ENCODE measurements at regions not wholly inside any gene's neighbourhood (a gene's known extent, or its start where the extent isn't known, plus 50 kb on each side); places are given as distances from the start of the nearest gene placed in this dataset.
A peak's percentile ranks its signal among the peaks of the same experiment; 100 is the strongest.
"Not testable (repeated sequence)": the region's sequence is repeated elsewhere in the genome, so short reads cannot be mapped to it uniquely, and the experiment has no call there.

GRCh38 chr6:21731411-21732031, 138.0 kb downstream of the SOX4 start:
- no peak overlapping the region for H3K4me3 Mint-ChIP-seq
- no peaks in the 10 kb centered on the region for H3K4me1 Mint-ChIP-seq
- ATAC-seq (no peak), DNase-seq (no peak)
- no peak overlapping the region for H3K27ac Mint-ChIP-seq
- no peaks in the 10 kb centered on the region for H3K9me3 Mint-ChIP-seq
- peaks cover 11% of the 10 kb centered on the region for H3K27me3 Mint-ChIP-seq

DNA sequence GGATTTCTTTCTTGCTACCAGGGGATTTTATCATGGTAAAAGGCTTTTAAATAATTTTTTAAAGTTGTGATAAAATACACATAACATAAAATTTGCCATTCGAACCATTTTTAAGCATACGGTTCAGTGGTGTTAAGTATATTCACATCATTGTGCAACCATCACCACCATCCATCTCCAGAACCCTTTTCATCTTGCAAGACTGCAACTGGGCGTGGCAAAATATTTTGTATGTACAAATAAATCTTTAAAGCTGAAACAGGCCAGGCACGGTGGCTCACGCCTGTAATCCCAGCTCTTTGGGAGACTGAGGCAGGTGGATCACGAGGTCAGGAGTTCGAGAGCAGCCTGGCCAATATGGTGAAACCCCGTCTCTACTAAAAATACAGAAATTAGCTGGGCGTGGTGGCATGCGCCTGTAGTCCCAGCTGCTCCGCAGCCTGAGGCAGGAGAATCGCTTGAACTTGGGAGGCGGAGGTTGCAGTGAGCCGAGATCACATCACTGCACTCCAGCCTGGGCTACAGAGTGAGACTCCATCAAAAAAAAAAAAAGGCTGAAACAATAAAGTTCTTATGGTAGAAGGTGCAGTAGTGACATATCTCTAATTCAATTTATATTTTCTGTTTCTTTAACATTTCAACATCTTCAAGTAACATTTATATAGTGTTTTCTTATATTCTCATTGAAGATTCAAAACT, 138.6 kb downstream of the SOX4 start:
- H3K27ac Mint-ChIP-seq: peak overlapping the region in 1 of 2 donors; percentile 80
- not testable (repeated sequence) for H3K4me1 Mint-ChIP-seq, ATAC-seq, DNase-seq, H3K4me3 Mint-ChIP-seq, H3K9me3 Mint-ChIP-seq
- peaks cover 12% of the 10 kb centered on the region for H3K27me3 Mint-ChIP-seq

DNA sequence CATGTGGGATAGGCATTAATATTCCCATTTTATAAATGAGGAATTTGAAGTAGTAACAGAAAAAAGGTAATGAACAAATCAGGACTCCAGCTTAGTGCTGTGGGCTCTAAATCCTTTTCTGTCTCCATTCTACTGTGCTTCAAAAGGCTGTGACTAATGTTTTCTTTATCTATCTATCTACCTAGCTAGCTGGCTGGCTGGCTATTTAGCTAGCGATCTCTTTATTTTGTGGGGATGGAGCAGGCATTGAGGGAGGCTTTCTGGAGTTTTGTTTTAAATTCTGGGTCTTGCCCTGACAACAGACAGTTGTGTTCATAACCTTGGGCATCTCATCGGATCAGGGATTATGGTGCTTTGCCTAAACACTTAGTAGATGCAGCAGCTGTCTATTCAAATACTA, 139.2 kb downstream of the SOX4 start:
- ATAC-seq (no peak), DNase-seq (no peak)
- Mint-ChIP-seq H3K9me3 (no peaks in the 10 kb centered on the region), H3K27me3 (peaks cover 18% of the 10 kb centered on the region), H3K4me3 (no peak overlapping the region), H3K27ac (no peak overlapping the region), H3K4me1 (no peaks in the 10 kb centered on the region)

DNA sequence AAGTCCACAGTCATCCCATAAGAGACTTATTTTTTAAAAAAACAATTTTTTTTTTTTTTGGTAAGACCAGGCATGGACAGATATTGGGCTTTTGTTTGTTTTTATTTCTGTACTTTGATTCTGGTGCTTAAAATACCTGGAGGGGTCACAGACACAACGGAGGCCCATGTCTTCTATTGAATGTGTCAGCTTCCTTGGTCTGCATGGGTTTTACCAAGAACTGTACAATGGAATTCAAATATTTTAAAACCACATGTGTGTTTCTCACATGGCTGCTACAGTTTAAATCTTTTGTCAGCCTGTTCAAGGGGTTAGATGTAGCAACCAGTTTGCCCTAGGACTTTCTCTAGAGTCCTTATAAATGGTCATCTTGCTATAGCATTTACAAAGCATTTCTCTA, 139.8 kb downstream of the SOX4 start:
- peaks cover 24% of the 10 kb centered on the region for H3K27me3 Mint-ChIP-seq
- H3K9me3 Mint-ChIP-seq: no peaks in the 10 kb centered on the region
- H3K4me3 Mint-ChIP-seq: no peak overlapping the region
- DNase-seq: no peak
- H3K27ac Mint-ChIP-seq: no peak overlapping the region
- ATAC-seq: no peak
- no peaks in the 10 kb centered on the region for H3K4me1 Mint-ChIP-seq

DNA sequence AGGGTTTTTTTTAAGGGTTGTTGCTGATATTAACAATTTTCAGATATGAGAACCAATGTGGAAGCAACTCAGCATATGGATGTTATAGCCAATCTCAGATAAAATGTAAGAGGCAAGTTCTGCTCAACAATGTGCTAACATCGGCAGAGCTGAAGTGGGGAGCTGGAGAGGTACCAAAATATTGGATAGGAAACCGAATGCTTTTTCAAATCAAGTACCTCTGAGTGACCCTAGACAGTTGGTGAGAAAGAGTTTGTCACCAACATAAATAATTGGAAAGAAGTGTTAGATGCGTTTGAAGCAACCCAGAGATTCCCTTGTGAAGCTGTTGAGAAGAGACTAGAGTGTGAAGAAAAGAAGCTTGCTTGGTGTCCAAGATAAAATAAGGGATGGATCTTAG, 140.7 kb downstream of the SOX4 start:
- H3K9me3 Mint-ChIP-seq: no peaks in the 10 kb centered on the region
- no peak for DNase-seq
- peaks cover 26% of the 10 kb centered on the region for H3K27me3 Mint-ChIP-seq
- H3K4me1 Mint-ChIP-seq: no peaks in the 10 kb centered on the region
- ATAC-seq: no peak
- no peak overlapping the region for H3K27ac Mint-ChIP-seq
- no peak overlapping the region for H3K4me3 Mint-ChIP-seq

- Mint-ChIP-seq H3K27me3 (peaks cover 35% of the 10 kb centered on the region), H3K4me3 (no peak overlapping the region), H3K4me1 (no peaks in the 10 kb centered on the region), H3K9me3 (no peaks in the 10 kb centered on the region), H3K27ac (peak overlapping the region in 1 of 2 donors; percentile 57)
- DNase-seq (no peak), ATAC-seq (no peak)
Measured at GRCh38 chr6:21738180-21739094, 144.9 kb downstream of the SOX4 start.

DNA sequence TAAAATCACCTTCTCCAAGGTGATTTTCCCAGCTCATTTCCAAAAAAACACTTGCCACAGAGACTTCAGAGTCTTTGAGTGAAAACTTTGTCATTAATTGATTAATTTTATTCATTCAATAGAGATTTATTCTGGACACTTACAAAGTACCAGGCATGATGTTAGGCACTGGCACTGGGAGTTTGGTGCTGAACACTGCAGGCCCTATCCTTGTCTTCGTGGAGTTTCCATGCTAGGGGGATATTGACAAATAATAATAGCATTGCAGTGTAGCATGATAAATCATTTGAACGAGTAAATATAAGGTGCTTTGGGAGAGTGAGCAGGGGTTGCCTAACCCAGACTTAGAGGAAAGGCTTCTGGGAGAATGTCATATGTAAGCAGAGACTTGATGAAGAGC, 145.7 kb downstream of the SOX4 start:
- DNase-seq (no peak), ATAC-seq (no peak)

GRCh38 chr6:21739838-21740237, 146.3 kb downstream of the SOX4 start:
- Mint-ChIP-seq H3K27me3 (peaks cover 35% of the 10 kb centered on the region), H3K9me3 (no peaks in the 10 kb centered on the region), H3K4me1 (no peaks in the 10 kb centered on the region), H3K4me3 (no peak overlapping the region), H3K27ac (no peak overlapping the region)
- DNase-seq (no peak), ATAC-seq (no peak)

More for the DNA sequence above, 145.7 kb downstream of the SOX4 start:
- Mint-ChIP-seq H3K9me3 (no peaks in the 10 kb centered on the region), H3K4me1 (no peaks in the 10 kb centered on the region), H3K27me3 (peaks cover 35% of the 10 kb centered on the region), H3K4me3 (no peak overlapping the region), H3K27ac (no peak overlapping the region)

DNA sequence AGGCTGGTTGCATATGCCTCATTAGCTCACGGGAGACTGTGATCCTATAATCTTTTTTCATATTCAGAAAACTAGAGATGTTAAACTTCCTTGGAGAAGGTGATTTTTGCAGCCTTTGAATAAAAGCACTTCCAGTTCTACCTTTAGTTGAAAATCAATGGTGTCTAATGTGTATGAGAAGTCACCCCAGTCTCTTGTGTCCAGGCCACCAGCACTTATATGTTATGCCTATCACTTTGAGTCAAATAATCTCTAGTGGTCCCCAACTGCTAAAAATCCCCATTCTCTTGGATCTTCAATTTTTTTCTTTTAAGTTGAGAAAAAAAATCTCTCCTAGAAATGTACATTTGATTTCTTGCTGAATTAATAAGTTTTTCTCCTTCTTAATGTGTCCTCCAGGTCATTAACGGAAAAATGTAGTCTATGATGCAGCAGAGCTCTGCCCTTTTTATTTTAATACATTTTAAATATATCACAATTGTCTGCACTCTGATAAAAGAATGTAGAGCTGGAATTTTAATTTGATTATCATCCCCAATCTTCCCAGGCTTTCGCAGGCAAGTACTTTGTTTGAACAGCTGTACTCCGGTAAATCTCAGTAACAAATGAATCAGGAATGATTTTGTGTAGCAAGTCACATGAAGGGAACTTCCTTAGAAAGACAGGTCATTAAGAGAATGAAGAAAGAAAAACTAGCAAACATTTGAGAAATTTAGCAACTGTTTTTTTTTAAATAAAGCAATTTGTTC, 147.0 kb downstream of the SOX4 start:
- no peaks in the 10 kb centered on the region for H3K4me1 Mint-ChIP-seq
- DNase-seq (no peak), ATAC-seq (no peak)
- H3K27ac Mint-ChIP-seq: no peak overlapping the region
- no peak overlapping the region for H3K4me3 Mint-ChIP-seq
- H3K27me3 Mint-ChIP-seq: peaks cover 34% of the 10 kb centered on the region
- no peaks in the 10 kb centered on the region for H3K9me3 Mint-ChIP-seq

GRCh38 chr6:21741221-21742109, 147.9 kb downstream of the SOX4 start:
- Mint-ChIP-seq H3K4me1 (no peaks in the 10 kb centered on the region), H3K27me3 (peaks cover 25% of the 10 kb centered on the region), H3K9me3 (no peaks in the 10 kb centered on the region), H3K27ac (no peak overlapping the region), H3K4me3 (no peak overlapping the region)
- ATAC-seq (no peak), DNase-seq (no peak)

- Mint-ChIP-seq H3K27ac (no peak overlapping the region), H3K4me1 (no peaks in the 10 kb centered on the region), H3K4me3 (no peak overlapping the region), H3K9me3 (no peaks in the 10 kb centered on the region), H3K27me3 (peaks cover 22% of the 10 kb centered on the region)
- DNase-seq (no peak), ATAC-seq (no peak)
Measured at GRCh38 chr6:21742238-21742660, 148.7 kb downstream of the SOX4 start.

DNA sequence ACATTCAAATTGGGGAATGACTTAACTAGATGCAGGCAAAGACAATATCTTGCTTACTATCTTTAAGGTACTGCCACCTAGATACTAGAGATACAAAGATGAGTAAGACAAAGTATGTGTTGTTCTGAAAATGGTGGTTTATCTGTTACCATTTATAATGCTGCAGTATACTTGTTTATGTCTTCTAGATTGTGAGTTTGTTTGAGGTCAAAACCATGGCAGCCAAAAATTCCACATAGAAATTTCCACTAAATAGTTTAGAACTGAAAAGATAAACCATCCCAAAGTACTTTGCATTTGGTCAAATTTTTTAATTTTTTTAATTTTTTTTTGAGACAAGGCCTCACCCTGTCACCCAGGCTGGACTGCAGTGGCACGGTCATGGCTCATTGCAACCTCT, 150.8 kb downstream of the SOX4 start:
- DNase-seq (no peak), ATAC-seq (no peak)
- H3K27me3 Mint-ChIP-seq: peaks cover 9% of the 10 kb centered on the region
- H3K4me1 Mint-ChIP-seq: no peaks in the 10 kb centered on the region
- H3K4me3 Mint-ChIP-seq: no peak overlapping the region
- H3K9me3 Mint-ChIP-seq: no peaks in the 10 kb centered on the region
- H3K27ac Mint-ChIP-seq: no peak overlapping the region

DNA sequence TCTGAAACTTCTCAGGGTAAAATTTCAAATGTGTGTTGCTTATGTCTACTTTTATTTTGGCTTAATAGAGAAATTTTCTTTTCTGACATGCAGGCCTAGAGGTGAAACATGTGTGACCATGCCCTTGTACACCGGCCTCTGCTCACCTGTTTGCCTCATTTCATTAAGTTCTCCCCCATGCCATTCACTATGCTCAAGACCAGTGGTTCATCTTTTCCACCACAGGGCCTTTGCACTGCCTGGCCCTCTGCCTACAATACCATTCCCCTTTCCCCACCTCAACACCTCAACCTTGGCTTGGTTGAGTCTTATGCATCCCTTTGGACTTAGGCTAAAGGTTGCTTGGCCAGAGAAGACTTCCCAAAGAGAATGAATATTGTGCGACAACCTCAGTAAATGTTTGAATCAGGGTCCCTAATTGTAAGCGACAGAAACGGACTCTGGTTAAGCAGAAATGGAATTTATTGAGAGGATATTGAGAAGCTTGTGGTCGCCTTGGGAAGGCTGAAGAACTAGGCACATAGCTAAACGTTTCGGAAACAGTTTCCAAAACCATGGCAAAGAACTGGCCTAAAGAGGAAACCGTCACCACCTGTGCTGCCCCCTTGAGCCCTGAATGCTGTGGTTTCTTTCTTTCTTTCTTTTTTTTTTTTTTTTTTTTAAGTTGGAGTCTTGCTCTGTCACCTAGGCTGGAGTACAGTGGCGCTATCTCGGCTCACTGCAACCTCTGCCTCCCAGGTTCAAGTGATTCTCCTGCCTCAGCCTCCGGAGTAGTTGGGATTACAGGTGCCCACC, 152.2 kb downstream of the SOX4 start:
- Mint-ChIP-seq H3K27ac (no peak overlapping the region), H3K9me3 (no peaks in the 10 kb centered on the region), H3K4me3 (no peak overlapping the region), H3K27me3 (no peaks in the 10 kb centered on the region), H3K4me1 (no peaks in the 10 kb centered on the region)
- DNase-seq (no peak), ATAC-seq (no peak)

DNA sequence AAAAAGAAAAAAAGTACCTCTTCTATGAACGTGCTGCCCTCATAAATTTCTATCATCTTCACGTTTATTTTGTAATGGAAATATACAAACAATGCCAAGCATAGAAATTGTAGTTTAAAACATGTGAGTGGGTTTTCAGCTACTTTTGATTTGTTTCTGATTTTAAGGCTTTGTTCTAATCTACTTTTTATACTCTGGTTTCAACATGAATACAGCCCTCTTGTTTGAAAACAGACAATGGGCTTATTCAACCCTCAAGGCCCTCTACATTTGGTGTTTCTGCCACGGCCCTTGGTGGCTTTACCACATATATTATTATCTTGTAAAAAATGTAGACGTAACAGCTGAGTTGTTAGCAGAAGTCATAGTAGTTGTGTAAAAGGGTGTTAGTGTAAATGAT, 153.9 kb downstream of the SOX4 start:
- peaks cover 4% of the 10 kb centered on the region for H3K4me1 Mint-ChIP-seq
- H3K4me3 Mint-ChIP-seq: no peak overlapping the region
- ATAC-seq (no peak), DNase-seq (no peak)
- H3K27ac Mint-ChIP-seq: no peak overlapping the region
- H3K27me3 Mint-ChIP-seq: no peaks in the 10 kb centered on the region
- no peaks in the 10 kb centered on the region for H3K9me3 Mint-ChIP-seq
